Stomach (tissue), 8 donors: ENCODE measurements at regions not wholly inside any gene's neighbourhood (a gene's known extent, or its start where the extent isn't known, plus 50 kb on each side); places are given as distances from the start of the nearest gene placed in this dataset.

ENCODE experiments used
- DNase-seq, 2 donors: peaks; one replicate each; pipeline versions ENCODE4 v3.0.0 to v3.0.0-alpha.2; 2013 to 2019
- H3K27ac ChIP-seq, 5 donors: fragments of 200-600 bp in 4 of 5; sonication (generic) in 4 of 5; one replicate each; pipeline ENCODE4 v1.5.1; 2013 to 2019; ENCODE audit warnings: mild to moderate bottlenecking in 1 of 5, moderate library complexity in 1 of 5
- H3K27me3 ChIP-seq, 3 donors: fragments of 200-600 bp; sonication (generic); one replicate each; pipeline ENCODE4 v1.5.1; 2017 to 2019; ENCODE audit warnings: mixed run types in 1 of 3
- H3K36me3 ChIP-seq, 4 donors: fragments of 200-600 bp; sonication (generic); 1 replicate in 3 of 4; 2 replicates in 1 of 4; pipeline ENCODE4 v1.5.1; 2016 to 2019
- H3K4me1 ChIP-seq, 4 donors: fragments of 200-600 bp; sonication (generic); one replicate each; pipeline ENCODE4 v1.5.1; 2016 to 2019
- H3K4me3 ChIP-seq, 4 donors: fragments of 200-600 bp; sonication (generic) in 3 of 4; one replicate each; pipeline ENCODE4 v1.5.1; 2016 to 2019; ENCODE audit warnings: mild to moderate bottlenecking in 1 of 4
- H3K9me3 ChIP-seq, 4 donors: fragments of 200-600 bp; sonication (generic); one replicate each; pipeline ENCODE4 v1.5.1; 2016 to 2019
- CTCF ChIP-seq, 7 experiments: fragments of 450-650 bp in 4 of 7; fragments of 200-600 bp in 3 of 7; sonication (generic) in 3 of 7; IDR thresholded peaks; one replicate each; pipeline ENCODE4 v1.5.1; 2016 to 2019; ENCODE audit warnings: antibody characterized with exemption in 7 of 7, control low read depth in 2 of 7, mild to moderate bottlenecking in 1 of 7
- EP300 ChIP-seq: sonication (generic); formaldehyde crosslinking; IDR thresholded peaks from one replicate; pipeline ENCODE4 v1.6.1; 2017; ENCODE audit warnings: antibody characterized with exemption
- POLR2A ChIP-seq, 4 donors: fragments of 450-650 bp; IDR thresholded peaks; one replicate each; pipeline ENCODE4 v1.6.1; 2016; ENCODE audit warnings: antibody characterized with exemption in 4 of 4, control low read depth in 2 of 4, mild to moderate bottlenecking in 1 of 4, moderate library complexity in 1 of 4
- POLR2AphosphoS5 ChIP-seq, 3 donors: sonication (generic); formaldehyde crosslinking; IDR thresholded peaks; one replicate each; pipeline ENCODE4 v1.6.1; 2016; ENCODE audit warnings: antibody characterized with exemption in 3 of 3
- WGBS, 5 donors: extraction: QIAGEN DNeasy Blood & Tissue Kit in 3 of 5; methylation state at CpG; one replicate each; pipeline versions ENCODE4 v1.1.5 to v1.1.7; 2013 to 2018; 5-methylcytosine and 5-hydroxymethylcytosine counted together
- intact Hi-C: fragments of 100-400 bp; cut with DNase I; formaldehyde crosslinking; loops from one replicate; pipeline ENCODE4 v1.15.1; 2023; ENCODE audit warnings: low total_unique reads
- donor health status: healthy with polysubstance abuse.
- donor health status: Bipolar disorder and iron deficiency.
- donor health status: healthy.

GRCh38 chr4:134961963-134962362, 760.4 kb upstream of the PABPC4L start:
- no peaks in the 10 kb centered on the region for H3K27me3 ChIP-seq
- no peaks in the 10 kb centered on the region for H3K36me3 ChIP-seq
- H3K9me3 ChIP-seq = no peaks in the 10 kb centered on the region
- no peaks in the 10 kb centered on the region for H3K4me1 ChIP-seq
- no peak for TF ChIP-seq POLR2A (IDR thresholded peaks at IDR 0.05)
- TF ChIP-seq EP300 = no peak
- no peak for TF ChIP-seq POLR2AphosphoS5 (IDR thresholded peaks at IDR 0.05)
- TF ChIP-seq CTCF (IDR thresholded peaks at IDR 0.05) = no peak
- H3K27ac ChIP-seq = no peak overlapping the region
- intact Hi-C loops = no loop called here
- no peak overlapping the region for H3K4me3 ChIP-seq
- WGBS, 5 donors = 57 to 72% (median 60%) methylated on average over 2 to 3 of the region's 3 CpGs
- no peak for DNase-seq

GRCh38 chr4:134958862-134959261, 757.3 kb upstream of the PABPC4L start:
- Histone ChIP-seq H3K4me1 (no peaks in the 10 kb centered on the region), H3K4me3 (no peak overlapping the region), H3K9me3 (no peaks in the 10 kb centered on the region), H3K27me3 (no peaks in the 10 kb centered on the region), H3K27ac (no peak overlapping the region), H3K36me3 (no peaks in the 10 kb centered on the region)
- no peak for DNase-seq
- TF ChIP-seq CTCF (IDR thresholded peaks at IDR 0.05) (no peak), EP300 (no peak), POLR2A (IDR thresholded peaks at IDR 0.05) (no peak), POLR2AphosphoS5 (IDR thresholded peaks at IDR 0.05) (no peak)
- 88 to 95% (median 90%) methylated on average over 1 of the region's 1 CpG for whole genome bisulfite sequencing, 5 donors
- intact Hi-C loops = no loop called here

GRCh38 chr4:134955059-134955458, 753.5 kb upstream of the PABPC4L start:
- H3K36me3 ChIP-seq = no peaks in the 10 kb centered on the region
- no peaks in the 10 kb centered on the region for H3K27me3 ChIP-seq
- peaks cover 0 to 3% (median 0%) of the 10 kb centered on the region in 4 donors for H3K9me3 ChIP-seq
- no peak overlapping the region for H3K4me3 ChIP-seq
- H3K4me1 ChIP-seq = no peaks in the 10 kb centered on the region
- TF ChIP-seq POLR2A (IDR thresholded peaks at IDR 0.05) (no peak), CTCF (IDR thresholded peaks at IDR 0.05) (no peak), POLR2AphosphoS5 (IDR thresholded peaks at IDR 0.05) (no peak), EP300 (no peak)
- DNase-seq = no peak
- no peak overlapping the region for H3K27ac ChIP-seq
- intact Hi-C loops = no loop called here
- 81 to 85% (median 85%) methylated on average over 1 of the region's 1 CpG for WGBS, 5 donors

GRCh38 chr4:134952775-134953174, 751.2 kb upstream of the PABPC4L start:
- no peak overlapping the region for H3K4me3 ChIP-seq
- H3K36me3 ChIP-seq = no peaks in the 10 kb centered on the region
- DNase-seq = no peak
- peaks cover 0 to 8% (median 5%) of the 10 kb centered on the region in 4 donors for H3K9me3 ChIP-seq
- 94 to 97% (median 96%) methylated on average over 21 of the region's 21 CpGs for WGBS, 5 donors
- no peaks in the 10 kb centered on the region for H3K4me1 ChIP-seq
- intact Hi-C loops = no loop called here
- no peak for TF ChIP-seq CTCF (IDR thresholded peaks at IDR 0.05)
- no peak for TF ChIP-seq POLR2AphosphoS5 (IDR thresholded peaks at IDR 0.05)
- TF ChIP-seq POLR2A (IDR thresholded peaks at IDR 0.05) = no peak
- no peak for TF ChIP-seq EP300
- H3K27ac ChIP-seq = no peak overlapping the region
- H3K27me3 ChIP-seq = no peaks in the 10 kb centered on the region
